ENCODE measurements at regions not wholly inside any gene's neighbourhood (a gene's known extent, or its start where the extent isn't known, plus 50 kb on each side); places are given as distances from the start of the nearest gene placed in this dataset.
"Not testable (repeated sequence)": the region's sequence is repeated elsewhere in the genome, so short reads cannot be mapped to it uniquely, and the experiment has no call there.

DNA sequence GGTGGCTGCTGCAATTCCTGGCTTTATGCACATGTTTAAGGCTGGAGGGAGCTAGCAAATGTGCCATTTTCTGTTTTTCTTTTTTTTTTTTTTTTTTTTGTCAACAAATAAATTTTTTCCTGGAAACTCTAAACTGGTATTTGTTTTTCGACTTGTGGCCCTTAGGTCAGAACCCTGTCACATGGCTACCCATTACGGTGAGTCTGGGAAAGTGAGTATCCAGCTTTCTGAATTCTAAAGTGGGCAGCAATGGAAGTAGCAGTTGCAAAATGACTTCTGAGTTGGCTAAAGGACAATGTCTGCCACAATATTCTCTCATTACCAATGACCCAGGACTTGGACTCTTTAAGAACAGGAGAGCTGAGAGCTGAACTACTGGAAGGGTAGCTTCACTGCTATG lies 225.1 kb upstream of the CENPE start:
- Histone ChIP-seq H3K27me3 (ENCODE audit: control insufficient read depth, insufficient read depth, low read length, poor library complexity, severe bottlenecking) (no peaks in the 10 kb centered on the region), H3K4me1 (ENCODE audit: control insufficient read depth, insufficient read depth, low read length) (peaks cover 6% of the 10 kb centered on the region), H3K27ac (ENCODE audit: insufficient read depth, low read depth, low read length, poor library complexity, severe bottlenecking) (no peak overlapping the region), H3K36me3 (ENCODE audit: control insufficient read depth, insufficient read depth, low read length) (no peaks in the 10 kb centered on the region), H3K4me3 (ENCODE audit: insufficient read depth, low read depth, low read length) (no peak overlapping the region), H3K9me3 (ENCODE audit: control insufficient read depth, low read length) (no peaks in the 10 kb centered on the region)
- WGBS, 2 experiments = 92 to 100% methylated on average over 2 of the region's 2 CpGs

DNA sequence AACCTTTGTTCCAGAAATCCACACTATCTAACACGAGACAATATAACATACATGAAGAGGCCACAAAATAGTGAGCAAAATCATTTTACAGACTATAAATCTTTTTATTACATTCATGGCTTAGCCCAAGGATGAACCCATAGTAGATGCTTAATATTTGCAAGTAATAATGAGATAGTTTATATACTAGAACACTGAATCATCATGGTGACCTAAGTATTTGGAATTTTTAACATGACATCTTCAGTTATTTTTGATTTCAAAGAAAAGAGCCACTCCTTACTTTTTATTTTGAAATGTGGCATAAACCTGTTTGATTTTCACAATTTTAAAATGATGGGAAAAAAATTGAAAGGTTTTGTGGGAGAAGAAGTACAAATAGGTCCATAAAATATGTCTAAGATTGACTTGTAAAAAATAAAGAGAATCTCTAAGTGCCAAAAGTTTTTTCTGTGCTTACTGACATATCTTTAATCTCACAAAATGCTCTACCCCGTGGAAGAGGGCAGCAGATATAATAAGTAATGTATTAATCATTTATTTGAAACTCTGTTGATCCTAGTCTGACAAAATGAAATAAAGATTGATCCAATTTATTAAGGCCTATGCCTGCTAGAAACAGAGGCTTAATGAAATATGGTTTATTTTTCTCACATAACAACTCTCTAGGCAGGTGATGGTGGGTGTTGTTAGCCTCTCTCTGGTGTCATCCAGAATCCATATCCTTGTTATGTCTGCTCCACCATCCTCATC lies 224.5 kb upstream of the CENPE start:
- peaks cover 6% of the 10 kb centered on the region for H3K4me1 ChIP-seq (ENCODE audit: control insufficient read depth, insufficient read depth, low read length)
- no peaks in the 10 kb centered on the region for H3K9me3 ChIP-seq (ENCODE audit: control insufficient read depth, low read length)
- 87 to 100% methylated on average over 1 to 2 of the region's 2 CpGs for WGBS, 2 experiments
- H3K27ac ChIP-seq (ENCODE audit: insufficient read depth, low read depth, low read length, poor library complexity, severe bottlenecking) = no peak overlapping the region
- H3K4me3 ChIP-seq (ENCODE audit: insufficient read depth, low read depth, low read length) = no peak overlapping the region
- H3K36me3 ChIP-seq (ENCODE audit: control insufficient read depth, insufficient read depth, low read length) = no peaks in the 10 kb centered on the region
- no peaks in the 10 kb centered on the region for H3K27me3 ChIP-seq (ENCODE audit: control insufficient read depth, insufficient read depth, low read length, poor library complexity, severe bottlenecking)

DNA sequence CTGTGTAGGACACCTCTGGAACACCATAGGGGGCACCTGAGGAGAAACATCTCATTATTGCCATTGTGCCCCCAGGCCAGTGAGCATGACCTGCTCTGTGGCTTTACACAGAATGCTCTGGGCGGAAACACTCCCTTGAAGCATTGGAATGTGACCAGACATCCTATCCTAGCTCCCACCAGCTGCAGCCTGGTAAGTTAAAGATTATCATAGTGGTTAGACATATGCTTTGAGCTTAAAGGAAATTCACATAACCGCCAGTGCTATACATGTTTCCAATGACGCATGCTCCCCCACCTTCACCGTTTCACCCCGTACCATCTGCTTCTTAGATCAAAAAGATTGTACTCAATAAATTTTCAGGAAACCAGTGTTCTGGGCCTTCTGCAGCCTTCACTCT lies 217.7 kb upstream of the CENPE start:
- Histone ChIP-seq H3K27me3 (ENCODE audit: control insufficient read depth, insufficient read depth, low read length, poor library complexity, severe bottlenecking) (no peaks in the 10 kb centered on the region), H3K36me3 (ENCODE audit: control insufficient read depth, insufficient read depth, low read length) (no peaks in the 10 kb centered on the region), H3K9me3 (ENCODE audit: control insufficient read depth, low read length) (no peaks in the 10 kb centered on the region), H3K4me3 (ENCODE audit: insufficient read depth, low read depth, low read length) (no peak overlapping the region), H3K27ac (ENCODE audit: insufficient read depth, low read depth, low read length, poor library complexity, severe bottlenecking) (no peak overlapping the region), H3K4me1 (ENCODE audit: control insufficient read depth, insufficient read depth, low read length) (no peaks in the 10 kb centered on the region)
- 93 to 98% methylated on average over 5 of the region's 5 CpGs for WGBS, 2 experiments

DNA sequence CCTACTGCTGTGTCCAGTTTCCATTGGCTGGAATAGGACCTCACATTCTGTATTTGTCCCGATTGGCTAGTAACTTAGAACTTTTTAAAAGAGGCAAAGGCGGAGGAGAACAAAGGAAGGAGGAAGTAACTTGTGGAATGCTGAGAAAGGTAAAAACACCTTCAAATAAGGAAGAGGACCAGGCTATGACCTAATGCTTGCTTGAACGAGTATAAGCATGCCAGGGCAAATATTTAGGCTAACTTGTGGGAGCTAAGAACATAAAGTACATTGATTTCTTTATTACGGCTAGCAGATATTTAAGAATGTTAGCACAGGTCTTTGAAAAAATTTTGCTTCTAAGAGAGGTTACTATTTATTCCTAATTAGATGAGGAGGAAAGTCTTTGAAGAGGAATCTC lies 214.5 kb upstream of the CENPE start:
- H3K4me3 ChIP-seq (ENCODE audit: insufficient read depth, low read depth, low read length); H3K36me3 ChIP-seq (ENCODE audit: control insufficient read depth, insufficient read depth, low read length); H3K27me3 ChIP-seq (ENCODE audit: control insufficient read depth, insufficient read depth, low read length, poor library complexity, severe bottlenecking); H3K9me3 ChIP-seq (ENCODE audit: control insufficient read depth, low read length); H3K27ac ChIP-seq (ENCODE audit: insufficient read depth, low read depth, low read length, poor library complexity, severe bottlenecking); H3K4me1 ChIP-seq (ENCODE audit: control insufficient read depth, insufficient read depth, low read length): not testable (repeated sequence)
- WGBS, 2 experiments = 84% methylated on average over 4 of the region's 4 CpGs

DNA sequence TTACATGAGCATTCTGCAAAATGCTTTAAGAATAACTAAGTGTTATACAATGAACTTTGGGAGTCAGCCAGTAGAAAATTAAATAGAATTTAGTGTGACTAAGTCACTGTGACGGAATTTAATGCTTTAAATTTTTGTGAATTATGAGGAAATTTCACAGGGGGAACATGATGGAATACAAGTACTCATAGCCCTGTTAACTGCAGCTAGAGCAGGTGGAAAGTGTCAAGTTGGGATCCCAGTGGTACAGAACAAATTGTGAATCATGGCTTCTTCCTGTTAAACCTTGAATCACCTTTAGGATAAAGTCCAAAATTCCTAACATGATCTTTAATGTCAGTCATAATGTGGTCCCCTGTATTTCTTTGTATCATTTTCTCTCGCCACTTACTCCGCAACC lies 212.2 kb upstream of the CENPE start:
- no peaks in the 10 kb centered on the region for H3K36me3 ChIP-seq (ENCODE audit: control insufficient read depth, insufficient read depth, low read length)
- no peaks in the 10 kb centered on the region for H3K27me3 ChIP-seq (ENCODE audit: control insufficient read depth, insufficient read depth, low read length, poor library complexity, severe bottlenecking)
- no peak overlapping the region for H3K27ac ChIP-seq (ENCODE audit: insufficient read depth, low read depth, low read length, poor library complexity, severe bottlenecking)
- H3K4me3 ChIP-seq (ENCODE audit: insufficient read depth, low read depth, low read length) = no peak overlapping the region
- H3K4me1 ChIP-seq (ENCODE audit: control insufficient read depth, insufficient read depth, low read length) = no peaks in the 10 kb centered on the region
- 94 to 96% methylated on average over 3 of the region's 3 CpGs for WGBS, 2 experiments
- no peaks in the 10 kb centered on the region for H3K9me3 ChIP-seq (ENCODE audit: control insufficient read depth, low read length)

DNA sequence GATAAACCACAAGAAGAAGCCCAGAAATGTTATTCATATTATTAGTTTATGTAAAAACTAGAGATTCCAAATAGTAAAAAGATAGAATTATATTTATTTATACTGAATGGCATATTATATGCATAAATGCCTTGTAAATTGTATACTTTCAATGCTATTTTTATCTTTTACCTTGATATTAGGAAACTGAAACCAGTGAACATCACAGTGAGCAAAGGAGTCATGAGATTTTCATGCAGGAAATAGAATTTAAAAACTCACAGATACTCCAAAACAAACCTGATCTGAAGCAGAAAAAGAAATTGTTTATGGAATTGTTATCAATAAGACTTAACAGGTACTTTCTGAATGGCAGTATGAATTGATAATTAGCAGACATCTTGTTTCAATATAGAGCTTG lies 207.3 kb upstream of the CENPE start:
- Histone ChIP-seq H3K4me1 (ENCODE audit: control insufficient read depth, insufficient read depth, low read length) (no peaks in the 10 kb centered on the region), H3K9me3 (ENCODE audit: control insufficient read depth, low read length) (no peaks in the 10 kb centered on the region), H3K27ac (ENCODE audit: insufficient read depth, low read depth, low read length, poor library complexity, severe bottlenecking) (no peak overlapping the region), H3K36me3 (ENCODE audit: control insufficient read depth, insufficient read depth, low read length) (no peaks in the 10 kb centered on the region), H3K27me3 (ENCODE audit: control insufficient read depth, insufficient read depth, low read length, poor library complexity, severe bottlenecking) (no peaks in the 10 kb centered on the region), H3K4me3 (ENCODE audit: insufficient read depth, low read depth, low read length) (no peak overlapping the region)

DNA sequence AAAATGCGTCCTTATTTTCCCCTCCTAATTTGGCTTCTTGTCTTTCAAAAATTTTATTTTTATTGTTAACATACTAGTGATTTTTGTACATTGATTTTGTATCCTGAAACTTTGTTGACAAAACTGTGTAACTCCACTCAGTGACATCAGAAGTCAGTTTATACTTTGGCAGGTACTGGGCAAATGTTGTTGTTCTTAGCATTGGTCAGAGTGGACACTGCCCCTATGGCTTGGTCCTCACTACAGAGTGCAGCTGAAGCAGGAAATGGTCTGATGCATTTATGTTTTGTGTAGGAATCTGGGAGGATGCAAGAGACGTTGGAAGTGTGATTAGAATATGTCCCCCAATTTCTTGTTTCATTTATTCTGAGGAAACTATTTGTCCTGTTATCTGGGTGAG lies 205.5 kb upstream of the CENPE start:
- no peaks in the 10 kb centered on the region for H3K27me3 ChIP-seq (ENCODE audit: control insufficient read depth, insufficient read depth, low read length, poor library complexity, severe bottlenecking)
- no peak overlapping the region for H3K4me3 ChIP-seq (ENCODE audit: insufficient read depth, low read depth, low read length)
- WGBS, 2 experiments = 87 to 100% methylated on average over 1 to 2 of the region's 2 CpGs
- no peaks in the 10 kb centered on the region for H3K36me3 ChIP-seq (ENCODE audit: control insufficient read depth, insufficient read depth, low read length)
- H3K9me3 ChIP-seq (ENCODE audit: control insufficient read depth, low read length) = no peaks in the 10 kb centered on the region
- H3K4me1 ChIP-seq (ENCODE audit: control insufficient read depth, insufficient read depth, low read length) = no peaks in the 10 kb centered on the region
- no peak overlapping the region for H3K27ac ChIP-seq (ENCODE audit: insufficient read depth, low read depth, low read length, poor library complexity, severe bottlenecking)

DNA sequence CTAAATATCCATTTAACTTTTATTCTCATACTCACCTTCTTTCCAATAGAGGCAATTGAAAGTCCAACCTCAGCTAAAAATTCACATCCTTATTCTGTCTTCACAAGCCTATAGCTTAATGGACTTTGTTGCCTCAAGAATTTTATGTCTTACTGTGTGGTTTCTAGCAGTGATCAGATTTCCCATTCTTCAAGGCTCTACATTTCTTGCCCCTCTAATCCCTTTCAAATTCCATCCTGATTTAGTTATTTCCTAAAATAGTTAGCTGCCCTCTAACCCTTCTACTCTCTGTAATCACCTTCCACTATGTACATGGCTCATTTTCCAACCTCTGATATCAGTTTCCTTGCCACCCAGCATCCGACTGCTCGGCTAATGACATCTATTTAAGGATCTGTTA lies 204.1 kb upstream of the CENPE start:
- Histone ChIP-seq H3K4me3 (ENCODE audit: insufficient read depth, low read depth, low read length) (no peak overlapping the region), H3K36me3 (ENCODE audit: control insufficient read depth, insufficient read depth, low read length) (no peaks in the 10 kb centered on the region), H3K9me3 (ENCODE audit: control insufficient read depth, low read length) (no peaks in the 10 kb centered on the region), H3K27ac (ENCODE audit: insufficient read depth, low read depth, low read length, poor library complexity, severe bottlenecking) (no peak overlapping the region), H3K4me1 (ENCODE audit: control insufficient read depth, insufficient read depth, low read length) (no peaks in the 10 kb centered on the region), H3K27me3 (ENCODE audit: control insufficient read depth, insufficient read depth, low read length, poor library complexity, severe bottlenecking) (no peaks in the 10 kb centered on the region)
- no CpG with 5 or more reads among the region's 2 CpGs for WGBS, 2 experiments

DNA sequence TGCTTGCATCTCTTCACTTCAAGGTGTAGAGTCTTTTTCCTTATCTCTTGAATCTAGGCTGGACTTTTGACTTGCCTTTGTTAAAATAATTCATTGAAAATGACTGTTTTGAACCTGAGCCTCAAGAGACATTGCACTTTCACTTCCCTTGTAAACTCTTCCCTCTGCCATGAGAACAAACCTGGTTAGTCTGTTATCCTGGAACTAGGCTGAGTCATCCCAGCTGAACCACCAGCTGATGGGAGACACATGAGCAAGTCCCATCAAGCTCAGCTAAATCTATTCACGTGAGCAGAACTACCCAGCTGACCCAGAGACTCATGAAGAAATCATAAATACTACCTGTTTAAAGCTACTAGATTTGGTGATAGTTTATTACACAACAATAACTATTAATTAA lies 202.3 kb upstream of the CENPE start:
- Histone ChIP-seq H3K27me3 (ENCODE audit: control insufficient read depth, insufficient read depth, low read length, poor library complexity, severe bottlenecking) (no peaks in the 10 kb centered on the region), H3K36me3 (ENCODE audit: control insufficient read depth, insufficient read depth, low read length) (no peaks in the 10 kb centered on the region), H3K4me3 (ENCODE audit: insufficient read depth, low read depth, low read length) (no peak overlapping the region), H3K4me1 (ENCODE audit: control insufficient read depth, insufficient read depth, low read length) (no peaks in the 10 kb centered on the region), H3K27ac (ENCODE audit: insufficient read depth, low read depth, low read length, poor library complexity, severe bottlenecking) (no peak overlapping the region), H3K9me3 (ENCODE audit: control insufficient read depth, low read length) (no peaks in the 10 kb centered on the region)
- 67 to 90% methylated on average over 1 of the region's 1 CpG for WGBS, 2 experiments

DNA sequence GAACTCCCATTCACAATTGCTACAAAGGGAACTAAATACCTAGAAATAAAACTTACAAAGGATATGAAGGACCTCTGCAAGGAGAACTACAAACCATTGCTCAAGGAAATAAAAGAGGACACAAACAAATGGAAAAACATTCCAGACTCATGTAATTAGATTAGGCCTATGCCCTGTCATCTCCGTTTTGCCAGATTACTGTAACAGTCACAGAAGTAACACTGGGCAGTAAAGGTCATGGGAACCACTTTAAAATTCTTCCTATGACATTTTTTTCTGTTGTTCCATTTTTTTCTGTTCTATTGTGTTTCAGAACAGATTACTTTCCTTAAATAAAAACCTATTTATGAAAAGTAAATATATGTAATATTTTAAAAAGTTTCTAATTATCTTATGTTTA lies 199.4 kb upstream of the CENPE start:
- Histone ChIP-seq H3K27me3 (ENCODE audit: control insufficient read depth, insufficient read depth, low read length, poor library complexity, severe bottlenecking) (no peaks in the 10 kb centered on the region), H3K9me3 (ENCODE audit: control insufficient read depth, low read length) (no peaks in the 10 kb centered on the region), H3K4me3 (ENCODE audit: insufficient read depth, low read depth, low read length) (no peak overlapping the region), H3K36me3 (ENCODE audit: control insufficient read depth, insufficient read depth, low read length) (no peaks in the 10 kb centered on the region), H3K27ac (ENCODE audit: insufficient read depth, low read depth, low read length, poor library complexity, severe bottlenecking) (no peak overlapping the region), H3K4me1 (ENCODE audit: control insufficient read depth, insufficient read depth, low read length) (no peaks in the 10 kb centered on the region)
- 86 to 91% methylated on average over 1 of the region's 1 CpG for WGBS, 2 experiments

DNA sequence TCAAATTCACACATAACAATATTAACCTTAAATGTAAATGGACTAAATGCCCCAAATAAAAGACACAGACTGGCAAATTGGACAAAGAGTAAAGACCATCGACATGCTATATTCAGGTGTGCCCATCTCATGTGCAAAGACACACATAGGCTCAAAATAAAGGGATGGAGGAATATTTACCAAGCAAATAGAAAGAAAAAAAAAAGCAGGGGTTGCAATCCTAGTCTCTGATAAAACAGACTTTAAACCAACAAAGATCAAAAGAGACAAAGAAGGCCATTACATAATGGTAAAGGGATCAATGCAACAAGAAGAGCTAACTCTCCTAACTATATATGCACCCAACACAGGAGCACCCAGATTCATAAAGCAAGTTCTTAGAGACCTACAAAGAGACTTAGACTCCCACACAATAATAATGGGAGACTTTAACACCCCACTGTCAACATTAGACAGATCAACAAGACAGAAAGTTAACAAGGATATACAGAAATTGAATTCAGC lies 189.4 kb upstream of the CENPE start:
- 80 to 100% methylated on average over 1 of the region's 1 CpG for WGBS, 2 experiments
- H3K36me3 ChIP-seq (ENCODE audit: control insufficient read depth, insufficient read depth, low read length) = not testable (repeated sequence)

More for the DNA sequence above, 189.4 kb upstream of the CENPE start:
- not testable (repeated sequence) for H3K4me1 ChIP-seq (ENCODE audit: control insufficient read depth, insufficient read depth, low read length); H3K27ac ChIP-seq (ENCODE audit: insufficient read depth, low read depth, low read length, poor library complexity, severe bottlenecking); H3K4me3 ChIP-seq (ENCODE audit: insufficient read depth, low read depth, low read length); H3K9me3 ChIP-seq (ENCODE audit: control insufficient read depth, low read length); H3K27me3 ChIP-seq (ENCODE audit: control insufficient read depth, insufficient read depth, low read length, poor library complexity, severe bottlenecking)

Data from ectodermal cell (in vitro differentiated cells).